ENCODE measurements at regions not wholly inside any gene's neighbourhood (a gene's known extent, or its start where the extent isn't known, plus 50 kb on each side); places are given as distances from the start of the nearest gene placed in this dataset.

- H3K79me2 ChIP-seq (ENCODE audit: control insufficient read depth, insufficient read depth, low read length) = no peaks in the 10 kb centered on the region
- H3K27ac ChIP-seq (ENCODE audit: insufficient read depth, low read depth, low read length) = no peak overlapping the region
- POLR2A ChIA-PET = no interaction called here
- no peak overlapping the region for H3K4me2 ChIP-seq (ENCODE audit: insufficient read depth, low read length)
- intact Hi-C loops (cut with micrococcal nuclease) (no loop called here), dilution Hi-C loops (cut with MboI; ENCODE audit: extremely low pct_ligation_motif_present, low sequenced_read_pairs) (no loop called here)
- no peaks in the 10 kb centered on the region for H3K9me1 ChIP-seq (replicated peaks; ENCODE audit: control insufficient read depth, extremely low read depth, insufficient read depth, low read length)
- no peaks in the 10 kb centered on the region for H3K36me3 ChIP-seq (ENCODE audit: control insufficient read depth in 2 of 2, extremely low read depth in 1 of 2, insufficient read depth in 2 of 2, low read length in 2 of 2)
- H3K9ac ChIP-seq (replicated peaks; ENCODE audit: extremely low read depth, insufficient read depth, low read length) = no peak overlapping the region
- BruUV-seq (replicated peaks) = no TSS peak
- CTCF ChIA-PET = no interaction called here
- H4K20me1 ChIP-seq (replicated peaks; ENCODE audit: control insufficient read depth, extremely low read depth, insufficient read depth, low read length) = no peaks in the 10 kb centered on the region
- no peak overlapping the region for H2AFZ ChIP-seq (ENCODE audit: low read depth, low read length)
- TF ChIP-seq POLR2AphosphoS5 (IDR thresholded peaks at IDR 0.05; ENCODE audit: insufficient read depth, low read depth, low read length) = no peak
- TF ChIP-seq FOS (IDR thresholded peaks at IDR 0.05; ENCODE audit: borderline replicate concordance, insufficient read depth, low read length) = no peak
- TF ChIP-seq JUN (IDR thresholded peaks at IDR 0.05; ENCODE audit: borderline replicate concordance, insufficient read depth, insufficient read length, low read depth) = no peak
- TF ChIP-seq EZH2 (IDR thresholded peaks at IDR 0.05; ENCODE audit: borderline replicate concordance, low read depth, low read length, severe bottlenecking) = no peak
- TF ChIP-seq, protein P1, sequence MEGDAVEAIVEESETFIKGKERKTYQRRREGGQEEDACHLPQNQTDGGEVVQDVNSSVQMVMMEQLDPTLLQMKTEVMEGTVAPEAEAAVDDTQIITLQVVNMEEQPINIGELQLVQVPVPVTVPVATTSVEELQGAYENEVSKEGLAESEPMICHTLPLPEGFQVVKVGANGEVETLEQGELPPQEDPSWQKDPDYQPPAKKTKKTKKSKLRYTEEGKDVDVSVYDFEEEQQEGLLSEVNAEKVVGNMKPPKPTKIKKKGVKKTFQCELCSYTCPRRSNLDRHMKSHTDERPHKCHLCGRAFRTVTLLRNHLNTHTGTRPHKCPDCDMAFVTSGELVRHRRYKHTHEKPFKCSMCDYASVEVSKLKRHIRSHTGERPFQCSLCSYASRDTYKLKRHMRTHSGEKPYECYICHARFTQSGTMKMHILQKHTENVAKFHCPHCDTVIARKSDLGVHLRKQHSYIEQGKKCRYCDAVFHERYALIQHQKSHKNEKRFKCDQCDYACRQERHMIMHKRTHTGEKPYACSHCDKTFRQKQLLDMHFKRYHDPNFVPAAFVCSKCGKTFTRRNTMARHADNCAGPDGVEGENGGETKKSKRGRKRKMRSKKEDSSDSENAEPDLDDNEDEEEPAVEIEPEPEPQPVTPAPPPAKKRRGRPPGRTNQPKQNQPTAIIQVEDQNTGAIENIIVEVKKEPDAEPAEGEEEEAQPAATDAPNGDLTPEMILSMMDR (IDR thresholded peaks at IDR 0.05; ENCODE audit: extremely low read depth in 1 of 2, insufficient read depth in 1 of 2, low read depth in 1 of 2, low read length in 2 of 2) = no peak
- TF ChIP-seq POLR2A (IDR thresholded peaks at IDR 0.05; ENCODE audit: low read depth, low read length) = no peak
- TF ChIP-seq GATA2 (IDR thresholded peaks at IDR 0.05; ENCODE audit: insufficient read depth, insufficient read length, low read depth, low read length) = no peak
- no peak for TF ChIP-seq MAX (IDR thresholded peaks at IDR 0.05; ENCODE audit: insufficient read depth, insufficient read length)
- TF ChIP-seq MYC (IDR thresholded peaks at IDR 0.05; ENCODE audit: low read depth, low read length) = no peak
- no peaks in the 10 kb centered on the region for H3K27me3 ChIP-seq (ENCODE audit: control insufficient read depth in 2 of 2, insufficient read depth in 2 of 2, low read length in 2 of 2)
- peaks cover 5% of the 10 kb centered on the region for H3K9me3 ChIP-seq (replicated peaks; ENCODE audit: control insufficient read depth, insufficient read depth, low read length)
- FAIRE-seq (no peak), DNase-seq (ENCODE audit: low read depth, low spot score) (no peak)
- no peaks in the 10 kb centered on the region for H3K4me1 ChIP-seq (ENCODE audit: control insufficient read depth, extremely low read depth, insufficient read depth, low read length)
- no peak overlapping the region for H3K4me3 ChIP-seq (replicated peaks in 1 of 3; ENCODE audit: insufficient read depth in 1 of 3, low read depth in 1 of 3, low read length in 3 of 3)
These were observed 62.5 kb upstream of the AJAP1 start for GRCh38 chr1:4591926-4592325.
